ENCODE measurements at regions not wholly inside any gene's neighbourhood (a gene's known extent, or its start where the extent isn't known, plus 50 kb on each side); places are given as distances from the start of the nearest gene placed in this dataset.

GRCh38 chr9:85268131-85268530 is 473.6 kb downstream of the AGTPBP1 start:
- DNase-seq (ENCODE audit: extremely low read depth in 1 of 2, low read depth in 1 of 2) = no peak

GRCh38 chr9:85264695-85265094 is 477.1 kb downstream of the AGTPBP1 start:
- DNase-seq (ENCODE audit: extremely low read depth in 1 of 2, low read depth in 1 of 2) = no peak

- DNase-seq (ENCODE audit: extremely low read depth in 1 of 2, low read depth in 1 of 2) = no peak
Measured at GRCh38 chr9:85263288-85263687, 478.5 kb downstream of the AGTPBP1 start.

GRCh38 chr9:85262333-85262732 is 479.4 kb downstream of the AGTPBP1 start:
- no peak for DNase-seq (ENCODE audit: extremely low read depth in 1 of 2, low read depth in 1 of 2)

- no peak for DNase-seq (ENCODE audit: extremely low read depth in 1 of 2, low read depth in 1 of 2)
Measured at GRCh38 chr9:85260275-85260845, 481.4 kb downstream of the AGTPBP1 start.

- DNase-seq (ENCODE audit: extremely low read depth in 1 of 2, low read depth in 1 of 2) = no peak
Measured at GRCh38 chr9:85258823-85259370, 482.9 kb downstream of the AGTPBP1 start.

- DNase-seq (ENCODE audit: extremely low read depth in 1 of 2, low read depth in 1 of 2) = no peak
Measured at GRCh38 chr9:85258236-85258635, 483.5 kb downstream of the AGTPBP1 start.

GRCh38 chr9:85249313-85249621 is 492.5 kb downstream of the AGTPBP1 start:
- DNase-seq (ENCODE audit: extremely low read depth in 1 of 2, low read depth in 1 of 2) = no peak

- DNase-seq (ENCODE audit: extremely low read depth in 1 of 2, low read depth in 1 of 2) = no peak
Measured at GRCh38 chr9:85248514-85249312, 493.0 kb downstream of the AGTPBP1 start.

GRCh38 chr9:85246541-85246940 is 495.2 kb downstream of the AGTPBP1 start:
- DNase-seq (ENCODE audit: extremely low read depth in 1 of 2, low read depth in 1 of 2) = no peak

- DNase-seq (ENCODE audit: extremely low read depth in 1 of 2, low read depth in 1 of 2) = no peak
Measured at GRCh38 chr9:85244856-85245255, 496.9 kb downstream of the AGTPBP1 start.

- no peak for DNase-seq (ENCODE audit: extremely low read depth in 1 of 2, low read depth in 1 of 2)
Measured at GRCh38 chr9:85243977-85244376, 497.8 kb downstream of the AGTPBP1 start.

GRCh38 chr9:85237478-85237877 is 504.3 kb downstream of the AGTPBP1 start:
- no peak for DNase-seq (ENCODE audit: extremely low read depth in 1 of 2, low read depth in 1 of 2)

GRCh38 chr9:85230081-85230480 is 511.7 kb downstream of the AGTPBP1 start:
- DNase-seq (ENCODE audit: extremely low read depth in 1 of 2, low read depth in 1 of 2) = no peak

GRCh38 chr9:85228111-85228855 is 513.5 kb downstream of the AGTPBP1 start:
- no peak for DNase-seq (ENCODE audit: extremely low read depth in 1 of 2, low read depth in 1 of 2)

- DNase-seq (ENCODE audit: extremely low read depth in 1 of 2, low read depth in 1 of 2) = no peak
Measured at GRCh38 chr9:85225180-85225579, 516.6 kb downstream of the AGTPBP1 start.

- DNase-seq (ENCODE audit: extremely low read depth in 1 of 2, low read depth in 1 of 2) = no peak
Measured at GRCh38 chr9:85224729-85225128, 517.0 kb downstream of the AGTPBP1 start.

- DNase-seq (ENCODE audit: extremely low read depth in 1 of 2, low read depth in 1 of 2) = no peak
Measured at GRCh38 chr9:85224301-85224700, 517.5 kb downstream of the AGTPBP1 start.

GRCh38 chr9:85223506-85224125 is 518.1 kb downstream of the AGTPBP1 start:
- DNase-seq (ENCODE audit: extremely low read depth in 1 of 2, low read depth in 1 of 2) = no peak

GRCh38 chr9:85216601-85217000 is 525.2 kb downstream of the AGTPBP1 start:
- DNase-seq (ENCODE audit: extremely low read depth in 1 of 2, low read depth in 1 of 2) = no peak

- no peak for DNase-seq (ENCODE audit: extremely low read depth in 1 of 2, low read depth in 1 of 2)
Measured at GRCh38 chr9:85215961-85216360, 525.8 kb downstream of the AGTPBP1 start.

Data from activated CD8-positive, alpha-beta memory T cell treated with anti-CD3 and anti-CD28 coated beads for 1 hour (primary cell).